Astrocyte (in vitro differentiated cells and primary cell): ENCODE measurements at regions not wholly inside any gene's neighbourhood (a gene's known extent, or its start where the extent isn't known, plus 50 kb on each side); places are given as distances from the start of the nearest gene placed in this dataset.

ENCODE experiments used
- DNase-seq: peaks from one replicate; pipeline ENCODE4 v3.0.0-alpha.2; 2010; ENCODE audit warnings: low read depth
- FAIRE-seq: peaks from 2 replicates; lab custom pipeline; 2011; peaks lifted over from hg19 to GRCh38; lab: Jason Lieb, UNC
- H2AFZ ChIP-seq: 2 replicates; pipeline ENCODE4 v1.6.0; 2012; ENCODE audit warnings: low read depth, low read length, inconsistent platforms
- H3K27ac ChIP-seq: 2 replicates; pipeline ENCODE4 v1.5.1; 2011; ENCODE audit warnings: low read depth, low read length, inconsistent platforms
- H3K27me3 ChIP-seq: 2 replicates; pipeline ENCODE4 v1.6.0; 2011; ENCODE audit warnings: low read length, inconsistent platforms; ENCODE audit not compliant: insufficient read depth
- H3K36me3 ChIP-seq: 2 replicates; pipeline ENCODE4 v1.5.1; 2011; ENCODE audit warnings: low read length, inconsistent platforms; ENCODE audit not compliant: insufficient read depth
- H3K4me1 ChIP-seq: 2 replicates; pipeline ENCODE4 v1.5.1; 2011; ENCODE audit warnings: low read length, inconsistent platforms; ENCODE audit not compliant: insufficient read depth
- H3K4me2 ChIP-seq: 2 replicates; pipeline ENCODE4 v1.6.0; 2012; ENCODE audit warnings: low read length, inconsistent platforms
- H3K4me3 ChIP-seq: 2 replicates; pipeline ENCODE4 v1.5.1; 2011; ENCODE audit warnings: low read depth, mild to moderate bottlenecking, low read length, inconsistent platforms; ENCODE audit not compliant: insufficient read depth
- H3K79me2 ChIP-seq: 2 replicates; pipeline ENCODE4 v1.6.0; 2012; ENCODE audit warnings: mild to moderate bottlenecking, low read length, inconsistent platforms; ENCODE audit not compliant: insufficient read depth
- H3K9ac ChIP-seq: 2 replicates; pipeline ENCODE4 v1.6.0; 2012; ENCODE audit warnings: mild to moderate bottlenecking, low read length, inconsistent platforms
- H3K9me3 ChIP-seq: 2 replicates; pipeline ENCODE4 v1.5.1; 2012; ENCODE audit warnings: low read depth, mild to moderate bottlenecking, low read length, inconsistent platforms; ENCODE audit not compliant: insufficient read depth
- H4K20me1 ChIP-seq: 2 replicates; pipeline ENCODE4 v1.6.0; 2012; ENCODE audit warnings: low read length, inconsistent platforms; ENCODE audit not compliant: insufficient read depth
- H3K27ac Mint-ChIP-seq: one replicate; pipeline ENCODE4 v1.8.0; 2021; ENCODE audit warnings: mild to moderate bottlenecking, mixed read lengths; ENCODE audit not compliant: unreplicated experiment
- H3K27me3 Mint-ChIP-seq: one replicate; pipeline ENCODE4 v1.8.0; 2021; ENCODE audit warnings: low read depth, mixed read lengths; ENCODE audit not compliant: unreplicated experiment
- H3K36me3 Mint-ChIP-seq: one replicate; pipeline ENCODE4 v1.8.0; 2021; ENCODE audit warnings: low read depth, mixed read lengths; ENCODE audit not compliant: unreplicated experiment
- H3K4me1 Mint-ChIP-seq: one replicate; pipeline ENCODE4 v1.8.0; 2021; ENCODE audit warnings: low read depth, mixed read lengths; ENCODE audit not compliant: unreplicated experiment
- H3K4me3 Mint-ChIP-seq: one replicate; pipeline ENCODE4 v1.8.0; 2021; ENCODE audit warnings: mild to moderate bottlenecking, moderate library complexity, mixed read lengths; ENCODE audit not compliant: unreplicated experiment
- H3K9me3 Mint-ChIP-seq: one replicate; pipeline ENCODE4 v1.8.0; 2021; ENCODE audit warnings: mild to moderate bottlenecking, mixed read lengths; ENCODE audit not compliant: unreplicated experiment
- CTCF ChIP-seq: IDR thresholded peaks from 2 replicates; pipeline ENCODE4 v1.5.1; 2011; ENCODE audit warnings: low read depth, mild to moderate bottlenecking, inconsistent platforms, low read length, moderate library complexity; ENCODE audit not compliant: insufficient read depth
- EZH2 ChIP-seq: IDR thresholded peaks from 2 replicates; pipeline ENCODE4 v1.6.1; 2012; ENCODE audit warnings: mild to moderate bottlenecking, low read length, inconsistent platforms; ENCODE audit not compliant: insufficient read depth

DNA sequence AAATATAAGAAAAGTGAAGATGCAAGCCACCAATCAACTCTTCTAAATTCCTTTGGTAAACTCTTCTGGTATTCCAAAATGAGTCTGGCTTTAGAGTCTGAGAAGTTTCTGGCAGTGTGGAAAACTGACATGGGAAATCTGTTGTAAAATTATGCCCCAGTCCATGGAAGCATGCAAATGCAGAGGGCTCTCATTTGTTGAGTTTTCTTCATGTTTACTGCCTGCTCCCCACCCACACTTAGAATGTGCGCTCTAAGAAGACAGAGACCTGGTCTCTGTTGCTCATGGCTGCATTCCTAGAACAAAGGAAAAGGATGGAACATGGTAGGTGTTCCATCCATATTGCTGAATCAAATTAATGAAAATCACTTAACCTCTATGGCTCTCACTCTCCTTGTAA is 411.8 kb upstream of the PDZRN3 start:
- Histone ChIP-seq H3K9me3 (no peaks in the 10 kb centered on the region), H3K27ac (no peak overlapping the region), H3K4me1 (no peaks in the 10 kb centered on the region), H3K27me3 (no peaks in the 10 kb centered on the region), H3K9ac (no peak overlapping the region), H3K4me3 (no peak overlapping the region), H3K79me2 (no peaks in the 10 kb centered on the region), H3K4me2 (no peak overlapping the region), H3K36me3 (no peaks in the 10 kb centered on the region), H2AFZ (no peak overlapping the region), H4K20me1 (no peaks in the 10 kb centered on the region)
- no peaks in the 10 kb centered on the region for H3K9me3 Mint-ChIP-seq
- no peak overlapping the region for H3K27ac Mint-ChIP-seq
- H3K4me1 Mint-ChIP-seq: no peaks in the 10 kb centered on the region
- no peak for TF ChIP-seq EZH2
- TF ChIP-seq CTCF: no peak
- H3K4me3 Mint-ChIP-seq: no peak overlapping the region
- H3K27me3 Mint-ChIP-seq: no peaks in the 10 kb centered on the region
- no peak for DNase-seq
- no peak for FAIRE-seq
- H3K36me3 Mint-ChIP-seq: no peaks in the 10 kb centered on the region

DNA sequence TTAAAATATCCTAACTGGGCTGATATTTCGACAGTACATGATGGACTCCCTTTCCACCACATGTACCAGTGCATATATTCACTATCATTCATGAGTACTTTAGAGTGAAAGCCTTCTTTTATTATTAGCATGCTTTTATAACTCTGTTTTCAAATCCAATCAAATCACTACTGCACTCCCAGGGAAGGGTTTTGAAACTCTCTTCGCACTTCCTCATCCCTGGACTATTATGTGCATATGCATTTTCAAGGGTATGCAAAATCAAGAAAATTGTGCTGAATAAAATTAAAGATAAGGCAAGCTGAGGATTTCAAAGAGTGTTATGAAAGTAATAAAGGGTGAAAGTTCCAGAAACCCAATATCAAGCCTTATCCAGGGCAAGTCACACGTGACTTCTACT is 411.4 kb upstream of the PDZRN3 start:
- no peak overlapping the region for H3K4me3 ChIP-seq
- H4K20me1 ChIP-seq: no peaks in the 10 kb centered on the region
- no peaks in the 10 kb centered on the region for H3K9me3 ChIP-seq
- H3K27ac Mint-ChIP-seq: no peak overlapping the region
- H2AFZ ChIP-seq: no peak overlapping the region
- H3K9me3 Mint-ChIP-seq: no peaks in the 10 kb centered on the region
- no peaks in the 10 kb centered on the region for H3K27me3 ChIP-seq
- no peak overlapping the region for H3K4me2 ChIP-seq
- H3K79me2 ChIP-seq: no peaks in the 10 kb centered on the region
- H3K4me3 Mint-ChIP-seq: no peak overlapping the region
- FAIRE-seq: no peak
- H3K27me3 Mint-ChIP-seq: no peaks in the 10 kb centered on the region
- no peaks in the 10 kb centered on the region for H3K36me3 ChIP-seq
- H3K36me3 Mint-ChIP-seq: no peaks in the 10 kb centered on the region
- no peak overlapping the region for H3K9ac ChIP-seq
- no peak for DNase-seq
- TF ChIP-seq EZH2 (no peak), CTCF (no peak)
- no peak overlapping the region for H3K27ac ChIP-seq
- H3K4me1 Mint-ChIP-seq: no peaks in the 10 kb centered on the region
- H3K4me1 ChIP-seq: no peaks in the 10 kb centered on the region

DNA sequence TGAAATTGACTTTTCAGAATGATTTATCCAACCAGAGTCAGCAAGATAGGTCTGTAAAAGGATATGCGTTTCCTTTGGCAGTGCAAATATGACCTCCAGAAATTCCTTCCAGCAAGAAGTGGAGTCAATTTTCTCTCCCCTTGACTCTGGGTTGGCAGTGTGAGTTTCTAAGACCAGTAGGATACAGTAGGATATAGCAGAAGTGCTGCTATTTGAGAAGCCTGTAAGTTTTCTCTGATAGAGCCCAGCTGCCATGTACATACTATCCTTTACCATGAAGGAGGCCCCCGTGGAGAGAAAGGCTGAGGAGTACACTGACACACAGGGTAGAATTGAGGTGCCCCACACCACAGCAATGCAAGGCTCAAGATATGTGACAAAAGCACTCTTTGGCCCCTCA is 409.1 kb upstream of the PDZRN3 start:
- H3K27me3 ChIP-seq: no peaks in the 10 kb centered on the region
- H3K4me2 ChIP-seq: no peak overlapping the region
- no peaks in the 10 kb centered on the region for H3K36me3 ChIP-seq
- Mint-ChIP-seq H3K9me3 (no peaks in the 10 kb centered on the region), H3K27me3 (no peaks in the 10 kb centered on the region), H3K36me3 (no peaks in the 10 kb centered on the region), H3K27ac (no peak overlapping the region), H3K4me3 (no peak overlapping the region), H3K4me1 (no peaks in the 10 kb centered on the region)
- DNase-seq (no peak), FAIRE-seq (no peak)
- no peaks in the 10 kb centered on the region for H3K9me3 ChIP-seq
- H3K79me2 ChIP-seq: no peaks in the 10 kb centered on the region
- H3K27ac ChIP-seq: no peak overlapping the region
- H2AFZ ChIP-seq: no peak overlapping the region
- H4K20me1 ChIP-seq: no peaks in the 10 kb centered on the region
- no peak overlapping the region for H3K4me3 ChIP-seq
- H3K4me1 ChIP-seq: no peaks in the 10 kb centered on the region
- no peak for TF ChIP-seq EZH2
- TF ChIP-seq CTCF: no peak
- no peak overlapping the region for H3K9ac ChIP-seq
